Upper lobe of left lung (tissue), 6 donors: ENCODE measurements at regions not wholly inside any gene's neighbourhood (a gene's known extent, or its start where the extent isn't known, plus 50 kb on each side); places are given as distances from the start of the nearest gene placed in this dataset.

Experiments used
- ATAC-seq, 2 donors: fragments of 200-7000 bp; cut with Tn5 transposase; one replicate each; pipeline ENCODE4 v1.9.1; 2022; ENCODE audit warnings: mild to moderate bottlenecking in 2 of 2, moderate library complexity in 2 of 2; ENCODE audit not compliant: low FRiP score in 2 of 2
- DNase-seq, 2 donors: peaks; one replicate each; pipeline ENCODE4 v3.0.0-alpha.2; 2019 to 2020
- H3K27ac ChIP-seq, 4 donors: fragments of 200-600 bp; sonication (generic); one replicate each; pipeline ENCODE4 v1.5.1; 2016 to 2019
- H3K27me3 ChIP-seq, 4 donors: fragments of 200-600 bp; sonication (generic); one replicate each; pipeline ENCODE4 v1.5.1; 2017 to 2019
- H3K36me3 ChIP-seq, 4 donors: fragments of 200-600 bp; sonication (generic); one replicate each; pipeline ENCODE4 v1.5.1; 2016 to 2019
- H3K4me1 ChIP-seq, 4 donors: fragments of 200-600 bp; sonication (generic); one replicate each; pipeline ENCODE4 v1.5.1; 2018 to 2019
- H3K4me3 ChIP-seq, 4 donors: fragments of 200-600 bp; sonication (generic); one replicate each; pipeline ENCODE4 v1.5.1; 2017 to 2019; ENCODE audit warnings: mild to moderate bottlenecking in 2 of 4, moderate library complexity in 1 of 4
- H3K9me3 ChIP-seq, 4 donors: fragments of 200-600 bp; sonication (generic); one replicate each; pipeline ENCODE4 v1.5.1; 2018 to 2019
- EP300 ChIP-seq, 4 donors: sonication (generic); formaldehyde crosslinking; IDR thresholded peaks; one replicate each; pipeline ENCODE4 v1.5.1; 2017; ENCODE audit warnings: antibody characterized with exemption in 4 of 4, control low read depth in 2 of 4
- POLR2A ChIP-seq, 4 donors: fragments of 450-650 bp; IDR thresholded peaks; one replicate each; pipeline ENCODE4 v1.5.1; 2016 to 2017; ENCODE audit warnings: antibody characterized with exemption in 4 of 4, mild to moderate bottlenecking in 2 of 4
- POLR2AphosphoS5 ChIP-seq, 2 donors: sonication (generic); formaldehyde crosslinking; IDR thresholded peaks; one replicate each; pipeline ENCODE4 v1.5.1; 2017; ENCODE audit warnings: antibody characterized with exemption in 2 of 2
- WGBS, 2 donors: methylation state at CpG; one replicate each; pipeline ENCODE4 v1.1.5; 2017 to 2018; 5-methylcytosine and 5-hydroxymethylcytosine counted together
- TF ChIP-seq, protein P1 (sequence below), 6 experiments: fragments of 450-650 bp in 4 of 6; fragments of 200-600 bp in 2 of 6; sonication (generic) in 2 of 6; IDR thresholded peaks; one replicate each; pipeline ENCODE4 v1.5.1; 2016 to 2019; ENCODE audit warnings: antibody characterized with exemption in 6 of 6
- donor health status: DM: no; HTN: no; CAD: no; lungs with moderate emphysema.
- donor health status: DM: no; HTN: yes; CAD: no; lungs with severe emphysema.

DNA sequence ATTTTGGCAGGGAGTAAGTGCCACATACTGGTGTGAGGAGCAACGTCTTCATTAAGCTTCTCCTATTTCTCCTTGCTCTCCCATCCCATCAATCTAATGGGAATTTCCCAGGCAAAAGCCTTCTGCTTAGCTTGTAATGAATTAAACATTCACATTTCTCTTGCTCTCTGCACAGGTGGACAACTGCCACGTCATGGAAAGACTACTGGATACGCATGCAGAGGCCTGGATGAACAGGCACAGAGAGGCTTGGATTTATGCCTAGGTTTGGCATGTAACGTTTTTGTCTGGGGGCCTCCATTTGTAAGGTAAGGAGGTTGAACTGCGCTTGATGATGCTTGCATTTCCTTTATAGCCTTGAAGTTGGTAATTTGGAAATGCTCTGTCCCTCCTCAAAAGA is 374.8 kb downstream of the KLF12 start:
- ATAC-seq (no peak), DNase-seq (no peak)
- no peak overlapping the region for H3K27ac ChIP-seq
- WGBS, 2 donors: 89 to 93% methylated on average over 5 of the region's 5 CpGs
- TF ChIP-seq, protein P1, sequence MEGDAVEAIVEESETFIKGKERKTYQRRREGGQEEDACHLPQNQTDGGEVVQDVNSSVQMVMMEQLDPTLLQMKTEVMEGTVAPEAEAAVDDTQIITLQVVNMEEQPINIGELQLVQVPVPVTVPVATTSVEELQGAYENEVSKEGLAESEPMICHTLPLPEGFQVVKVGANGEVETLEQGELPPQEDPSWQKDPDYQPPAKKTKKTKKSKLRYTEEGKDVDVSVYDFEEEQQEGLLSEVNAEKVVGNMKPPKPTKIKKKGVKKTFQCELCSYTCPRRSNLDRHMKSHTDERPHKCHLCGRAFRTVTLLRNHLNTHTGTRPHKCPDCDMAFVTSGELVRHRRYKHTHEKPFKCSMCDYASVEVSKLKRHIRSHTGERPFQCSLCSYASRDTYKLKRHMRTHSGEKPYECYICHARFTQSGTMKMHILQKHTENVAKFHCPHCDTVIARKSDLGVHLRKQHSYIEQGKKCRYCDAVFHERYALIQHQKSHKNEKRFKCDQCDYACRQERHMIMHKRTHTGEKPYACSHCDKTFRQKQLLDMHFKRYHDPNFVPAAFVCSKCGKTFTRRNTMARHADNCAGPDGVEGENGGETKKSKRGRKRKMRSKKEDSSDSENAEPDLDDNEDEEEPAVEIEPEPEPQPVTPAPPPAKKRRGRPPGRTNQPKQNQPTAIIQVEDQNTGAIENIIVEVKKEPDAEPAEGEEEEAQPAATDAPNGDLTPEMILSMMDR (IDR thresholded peaks at IDR 0.05): no peak
- no peak for TF ChIP-seq EP300 (IDR thresholded peaks at IDR 0.05)
- TF ChIP-seq POLR2A (IDR thresholded peaks at IDR 0.05): no peak
- TF ChIP-seq POLR2AphosphoS5 (IDR thresholded peaks at IDR 0.05): no peak
- no peaks in the 10 kb centered on the region for H3K36me3 ChIP-seq
- no peak overlapping the region for H3K4me3 ChIP-seq
- no peaks in the 10 kb centered on the region for H3K9me3 ChIP-seq
- H3K27me3 ChIP-seq: no peaks in the 10 kb centered on the region
- no peaks in the 10 kb centered on the region for H3K4me1 ChIP-seq

DNA sequence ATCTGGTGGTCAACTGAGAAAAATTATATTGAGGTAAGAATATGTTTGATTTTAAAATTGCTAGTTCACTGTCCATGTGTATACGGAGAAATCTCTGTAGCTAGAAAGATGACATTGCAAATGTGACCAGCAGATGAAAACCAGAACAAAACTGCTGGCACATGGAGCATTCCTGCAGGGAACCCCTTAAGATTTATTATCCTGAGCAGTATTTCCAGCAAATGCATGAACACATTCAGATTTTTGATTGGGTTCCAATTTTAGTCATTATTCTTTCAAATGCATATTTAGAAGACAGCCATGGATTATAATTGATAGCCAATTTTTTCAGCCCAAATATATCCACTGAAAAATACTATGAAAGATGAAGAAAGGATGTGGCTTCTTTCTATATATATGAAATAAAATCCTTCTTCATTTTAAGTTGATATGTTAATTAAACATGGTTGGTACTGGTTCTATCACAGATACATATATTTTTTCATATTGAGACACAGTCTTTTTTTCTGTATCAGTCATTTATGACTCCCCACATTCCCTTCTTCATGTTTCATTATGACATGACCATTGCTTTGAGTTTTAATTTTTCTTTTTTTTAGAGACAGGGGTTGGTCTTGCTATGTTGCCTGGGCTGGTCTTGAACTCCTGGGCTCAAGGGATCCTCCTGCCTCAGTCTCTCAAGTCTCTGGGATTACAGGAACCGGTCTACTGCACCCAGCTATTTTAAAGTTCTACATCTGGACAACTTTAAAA is 376.5 kb downstream of the KLF12 start:
- ATAC-seq (no peak), DNase-seq (no peak)
- no peak overlapping the region for H3K4me3 ChIP-seq
- no peak for TF ChIP-seq POLR2AphosphoS5 (IDR thresholded peaks at IDR 0.05)
- TF ChIP-seq POLR2A (IDR thresholded peaks at IDR 0.05): no peak
- TF ChIP-seq EP300 (IDR thresholded peaks at IDR 0.05): no peak
- TF ChIP-seq, protein P1 (IDR thresholded peaks at IDR 0.05): no peak
- H3K36me3 ChIP-seq: no peaks in the 10 kb centered on the region
- no peak overlapping the region for H3K27ac ChIP-seq
- 86 to 91% methylated on average over 2 of the region's 2 CpGs for WGBS, 2 donors
- no peaks in the 10 kb centered on the region for H3K4me1 ChIP-seq
- H3K9me3 ChIP-seq: no peaks in the 10 kb centered on the region
- H3K27me3 ChIP-seq: no peaks in the 10 kb centered on the region

DNA sequence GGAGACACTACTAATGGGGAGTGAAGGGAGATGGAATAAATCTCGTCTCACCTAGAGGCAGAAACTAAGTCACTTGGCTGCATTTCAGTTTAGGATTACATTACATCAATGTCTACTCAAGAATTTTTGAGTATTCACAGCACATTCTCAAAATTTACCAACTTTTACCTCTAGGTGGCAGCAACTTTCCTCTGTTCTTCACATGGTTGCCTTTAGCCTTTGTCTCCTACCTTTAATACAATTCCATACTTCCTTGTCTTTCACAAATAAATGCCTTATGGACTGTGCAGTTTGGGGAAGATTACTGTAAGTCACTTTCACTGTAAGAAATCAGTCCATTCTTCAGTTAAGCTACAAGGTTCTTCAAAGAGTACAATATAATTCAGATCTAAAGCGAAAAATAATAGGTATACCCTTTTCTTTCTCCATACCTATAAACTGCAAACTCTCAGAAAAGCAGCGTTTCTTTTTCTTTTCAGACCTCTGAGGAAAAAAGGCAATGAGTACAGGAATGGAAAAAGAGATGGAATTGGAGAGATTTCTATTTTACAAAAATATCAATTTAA is 379.4 kb downstream of the KLF12 start:
- no peaks in the 10 kb centered on the region for H3K9me3 ChIP-seq
- no peaks in the 10 kb centered on the region for H3K27me3 ChIP-seq
- DNase-seq: no peak
- no peaks in the 10 kb centered on the region for H3K36me3 ChIP-seq
- H3K4me1 ChIP-seq: no peaks in the 10 kb centered on the region
- ATAC-seq: peak in 1 of 2 donors; percentile 71
- 56% methylated on average over 3 of the region's 3 CpGs for WGBS, 2 donors
- no peak overlapping the region for H3K27ac ChIP-seq
- no peak overlapping the region for H3K4me3 ChIP-seq
- TF ChIP-seq POLR2A (IDR thresholded peaks at IDR 0.05): no peak
- TF ChIP-seq, protein P1 (IDR thresholded peaks at IDR 0.05): peak; percentile 31 to 68 (median 57)

DNA sequence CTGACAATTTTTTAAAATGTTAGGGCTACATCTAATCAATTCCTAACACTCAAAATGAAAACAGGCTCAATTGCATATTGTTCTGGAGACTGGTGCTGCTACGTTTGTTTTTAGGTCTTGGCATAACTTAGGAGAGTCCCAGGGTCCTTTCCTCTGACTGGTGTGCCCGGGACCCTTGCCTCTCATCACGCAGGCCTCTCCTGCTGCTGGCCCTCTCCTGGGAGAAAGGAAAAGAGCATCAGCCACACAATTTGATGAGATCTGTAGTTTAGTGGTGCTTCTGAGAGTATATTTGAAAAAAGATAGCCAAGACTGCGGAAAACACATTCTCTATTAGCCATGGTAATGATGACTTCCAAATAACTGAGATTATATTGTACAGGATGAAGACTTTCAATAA is 380.0 kb downstream of the KLF12 start:
- H3K27ac ChIP-seq: no peak overlapping the region
- WGBS, 2 donors: 46 to 54% methylated on average over 4 of the region's 4 CpGs
- no peaks in the 10 kb centered on the region for H3K9me3 ChIP-seq
- H3K27me3 ChIP-seq: no peaks in the 10 kb centered on the region
- DNase-seq (no peak), ATAC-seq (no peak)
- H3K36me3 ChIP-seq: no peaks in the 10 kb centered on the region
- TF ChIP-seq POLR2A (IDR thresholded peaks at IDR 0.05) (no peak), EP300 (IDR thresholded peaks at IDR 0.05) (no peak), POLR2AphosphoS5 (IDR thresholded peaks at IDR 0.05) (no peak)
- TF ChIP-seq, protein P1 (IDR thresholded peaks at IDR 0.05): no peak
- H3K4me1 ChIP-seq: no peaks in the 10 kb centered on the region
- no peak overlapping the region for H3K4me3 ChIP-seq

DNA sequence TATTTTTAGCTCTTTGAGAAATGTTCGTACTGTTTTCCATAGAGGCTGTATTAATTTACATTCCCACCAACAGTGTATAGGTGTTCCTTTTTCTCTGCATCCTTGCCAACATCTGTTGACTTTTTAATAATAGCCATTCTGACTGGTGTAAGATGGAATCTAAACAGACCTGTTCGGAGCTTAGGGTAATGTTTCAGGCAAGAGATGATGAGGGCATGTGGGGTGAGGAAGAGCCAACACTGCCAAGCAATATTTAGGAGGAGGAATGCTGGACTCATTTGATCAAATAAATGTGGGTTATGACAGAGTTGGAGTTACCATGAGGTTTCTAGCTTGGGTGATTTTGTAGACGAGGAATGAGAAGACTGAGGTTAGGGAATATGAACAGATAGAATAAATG is 382.9 kb downstream of the KLF12 start:
- Histone ChIP-seq H3K27ac (no peak overlapping the region), H3K27me3 (no peaks in the 10 kb centered on the region), H3K4me1 (no peaks in the 10 kb centered on the region), H3K36me3 (no peaks in the 10 kb centered on the region), H3K4me3 (no peak overlapping the region), H3K9me3 (peaks cover 0 to 6% (median 0%) of the 10 kb centered on the region in 4 donors)
- DNase-seq (no peak), ATAC-seq (no peak)
- 82 to 85% methylated on average over 3 of the region's 3 CpGs for WGBS, 2 donors
- TF ChIP-seq EP300 (IDR thresholded peaks at IDR 0.05) (no peak), POLR2A (IDR thresholded peaks at IDR 0.05) (no peak), POLR2AphosphoS5 (IDR thresholded peaks at IDR 0.05) (no peak)
- TF ChIP-seq, protein P1 (IDR thresholded peaks at IDR 0.05): no peak
